SW480 (cell line): ENCODE measurements at regions not wholly inside any gene's neighbourhood (a gene's known extent, or its start where the extent isn't known, plus 50 kb on each side); places are given as distances from the start of the nearest gene placed in this dataset.
"Not testable (repeated sequence)": the region's sequence is repeated elsewhere in the genome, so short reads cannot be mapped to it uniquely, and the experiment has no call there.

Source experiments
- DNase-seq: peaks from one replicate; pipeline ENCODE4 v3.0.0-alpha.2; 2016; ENCODE audit warnings: low spot score

DNA sequence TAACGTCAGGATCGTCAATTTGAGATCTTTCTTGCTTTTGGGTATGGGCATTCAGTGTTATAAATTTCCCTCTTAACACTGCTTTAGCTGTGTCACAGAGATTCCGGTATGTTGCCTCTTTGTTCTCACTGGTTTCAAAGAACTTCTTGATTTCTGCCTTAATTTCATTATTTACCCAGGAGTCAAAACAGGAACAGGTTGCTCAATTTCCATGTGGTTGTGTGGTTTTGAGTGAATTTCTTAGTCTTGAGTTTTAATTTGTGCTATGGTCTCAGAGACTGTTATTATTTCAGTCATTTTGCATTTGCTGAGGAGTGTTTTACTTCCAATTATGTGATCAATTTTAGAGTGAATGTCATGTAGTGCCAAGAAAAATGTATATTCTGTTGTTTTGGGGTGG is 153.1 kb downstream of the PCDH17 start:
- no peak for DNase-seq

GRCh38 chr13:57787058-57787791 is 155.7 kb downstream of the PCDH17 start:
- DNase-seq, result no peak

DNA sequence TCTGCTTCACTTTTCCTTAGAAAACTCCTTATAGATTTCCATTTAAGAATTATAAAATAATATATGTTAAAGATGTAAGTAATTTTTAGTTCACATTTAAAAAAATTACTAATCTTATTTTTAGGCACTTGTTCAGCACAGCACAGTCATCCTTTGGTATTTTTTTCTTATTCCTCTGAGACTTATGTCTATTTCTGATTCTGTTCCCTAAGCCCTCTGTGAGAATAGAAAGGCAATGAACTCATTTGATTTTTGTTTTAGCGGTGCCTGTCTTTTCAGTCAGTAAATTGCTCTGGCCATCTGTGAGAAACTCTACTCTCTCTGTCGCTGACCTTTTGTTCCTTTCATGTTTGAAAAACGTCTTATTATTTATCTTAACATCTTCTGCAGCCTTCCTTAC is 168.1 kb downstream of the PCDH17 start:
- no peak for DNase-seq

- no peak for DNase-seq
Measured at GRCh38 chr13:57813651-57814050, 182.1 kb downstream of the PCDH17 start.

DNA sequence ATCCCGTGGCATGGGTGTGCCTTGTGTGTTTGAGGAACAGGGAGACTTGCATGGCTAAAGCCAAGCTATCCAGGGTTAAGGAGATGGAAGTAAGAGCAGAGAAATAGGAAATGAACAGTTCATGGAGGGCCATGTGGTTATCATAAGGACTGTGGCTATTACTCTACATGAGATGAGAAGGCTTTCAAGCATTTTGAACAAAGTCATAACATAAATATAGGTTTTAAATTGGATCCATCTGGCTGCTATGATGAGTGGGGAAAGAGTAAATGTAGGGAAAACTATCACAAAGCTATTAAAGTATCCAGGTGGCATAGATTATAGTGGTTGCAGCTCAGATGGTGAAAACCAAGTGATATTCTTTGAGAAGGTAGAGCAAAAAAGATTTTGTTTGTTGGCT is 184.1 kb downstream of the PCDH17 start:
- DNase-seq, result no peak

DNA sequence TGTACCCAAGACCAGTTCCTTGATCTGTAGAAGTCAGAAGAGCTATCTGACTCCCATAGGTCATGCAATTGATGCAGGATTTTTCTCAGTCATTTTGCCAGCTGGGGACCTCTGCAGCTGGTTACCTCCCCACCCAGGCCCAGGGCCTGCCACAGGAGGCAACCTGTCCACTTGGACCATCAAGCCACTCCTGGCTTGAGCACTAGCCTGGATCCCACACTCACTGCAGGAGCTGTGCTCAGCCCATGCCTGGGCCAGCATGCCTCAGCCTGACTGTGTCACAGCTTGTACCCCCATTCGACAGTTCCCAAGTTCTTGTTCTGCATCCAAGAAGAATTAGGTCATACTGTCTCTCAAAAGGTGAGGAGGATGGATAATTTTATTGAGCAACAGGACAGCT is 189.4 kb downstream of the PCDH17 start:
- no peak for DNase-seq

DNA sequence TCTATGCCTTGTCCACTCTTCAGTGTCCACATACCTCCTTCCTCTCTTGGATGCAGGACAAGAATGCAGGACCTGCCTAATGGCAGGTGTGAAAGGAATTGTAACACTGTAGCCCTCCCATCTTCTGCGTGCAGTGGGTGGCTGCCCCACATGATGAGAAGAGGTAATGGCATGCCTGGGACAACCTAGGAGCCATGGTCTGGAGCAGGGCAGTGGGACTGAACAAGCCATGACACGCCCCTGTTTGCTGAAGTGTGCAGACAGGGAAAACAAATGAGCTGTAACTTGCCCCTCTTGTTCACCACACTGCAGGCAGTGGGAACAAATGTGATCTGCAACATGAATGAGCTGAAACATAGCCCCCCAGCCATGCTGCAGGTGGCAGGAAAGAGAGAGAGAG is 192.2 kb downstream of the PCDH17 start:
- DNase-seq, result no peak

DNA sequence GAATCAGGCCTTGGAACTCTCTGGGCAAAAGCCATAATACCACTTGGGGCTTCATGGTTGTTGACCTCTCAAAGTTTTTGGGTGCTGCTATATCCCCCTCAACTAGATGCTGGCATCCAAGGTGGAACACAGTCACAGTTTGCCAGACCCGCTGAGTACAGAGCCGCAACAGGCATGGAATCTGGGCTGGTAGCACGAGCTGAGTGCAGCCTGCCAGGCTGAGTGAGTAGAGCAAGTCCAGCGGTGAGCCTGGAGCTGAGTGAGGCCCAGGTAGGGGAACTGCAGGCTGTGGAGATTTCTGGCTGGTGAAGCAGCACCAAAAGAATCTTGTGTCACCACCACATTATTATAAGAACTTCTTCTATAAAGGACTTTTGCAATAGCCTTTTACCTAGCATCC is 192.6 kb downstream of the PCDH17 start:
- no peak for DNase-seq

GRCh38 chr13:57825066-57825465 is 193.5 kb downstream of the PCDH17 start:
- no peak for DNase-seq

DNA sequence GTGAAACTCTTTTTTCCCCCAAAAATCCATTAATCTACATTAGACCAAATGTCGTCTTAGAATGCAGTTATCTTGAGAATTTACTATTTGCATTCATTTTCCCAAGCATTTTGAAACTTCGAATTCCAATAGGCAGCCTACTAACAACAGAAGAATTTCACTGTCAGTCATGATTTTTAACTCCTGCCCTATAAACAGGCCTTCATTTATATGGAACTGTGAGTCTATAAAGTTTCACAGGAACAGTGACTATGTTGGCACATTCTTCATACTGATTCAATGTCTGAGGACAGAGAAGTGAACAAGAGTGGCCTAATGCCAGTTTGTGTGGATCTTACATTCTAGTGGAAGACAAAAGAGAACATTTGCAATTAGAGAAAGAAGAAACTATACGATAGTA is 198.0 kb downstream of the PCDH17 start:
- DNase-seq, result no peak

GRCh38 chr13:57832187-57832586 is 200.6 kb downstream of the PCDH17 start:
- no peak for DNase-seq

DNA sequence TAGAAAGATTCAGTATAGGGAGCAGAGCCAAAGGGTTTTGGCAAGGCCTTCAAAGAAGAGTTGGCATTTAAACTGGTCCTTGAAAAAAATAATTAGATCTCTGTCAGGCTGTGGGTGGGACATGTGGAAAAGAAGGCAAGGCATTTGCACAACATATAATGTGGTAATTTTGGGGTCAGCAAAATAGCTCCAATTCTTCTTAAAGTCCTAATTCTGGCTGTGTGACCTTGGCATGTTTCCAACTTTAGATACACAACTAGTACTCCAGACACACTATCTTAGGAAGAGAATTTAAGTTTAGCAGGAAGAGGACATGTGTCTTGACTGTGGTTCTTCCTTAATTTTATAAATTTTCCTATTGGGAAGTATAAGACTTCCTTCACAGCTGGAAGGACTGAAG is 206.3 kb downstream of the PCDH17 start:
- DNase-seq, result no peak

DNA sequence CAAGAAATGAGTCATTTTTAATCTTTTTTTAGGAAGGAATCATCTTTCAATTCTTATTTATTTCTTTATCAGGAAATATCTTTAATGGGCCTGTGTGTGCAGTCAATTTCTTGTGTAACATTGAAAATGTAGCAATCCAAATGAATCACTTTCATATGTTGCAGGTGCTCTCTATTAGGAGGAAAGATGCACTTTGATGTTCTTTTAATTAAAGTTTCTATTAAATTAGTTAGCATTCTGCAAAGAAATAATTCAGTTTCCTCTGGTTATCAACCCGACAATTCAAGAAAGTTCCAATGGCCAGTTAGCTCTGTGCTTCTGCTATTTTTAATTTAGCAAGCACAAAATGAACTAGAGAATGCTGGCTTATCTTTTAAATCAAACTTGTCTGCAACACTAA is 212.0 kb downstream of the PCDH17 start:
- no peak for DNase-seq

DNA sequence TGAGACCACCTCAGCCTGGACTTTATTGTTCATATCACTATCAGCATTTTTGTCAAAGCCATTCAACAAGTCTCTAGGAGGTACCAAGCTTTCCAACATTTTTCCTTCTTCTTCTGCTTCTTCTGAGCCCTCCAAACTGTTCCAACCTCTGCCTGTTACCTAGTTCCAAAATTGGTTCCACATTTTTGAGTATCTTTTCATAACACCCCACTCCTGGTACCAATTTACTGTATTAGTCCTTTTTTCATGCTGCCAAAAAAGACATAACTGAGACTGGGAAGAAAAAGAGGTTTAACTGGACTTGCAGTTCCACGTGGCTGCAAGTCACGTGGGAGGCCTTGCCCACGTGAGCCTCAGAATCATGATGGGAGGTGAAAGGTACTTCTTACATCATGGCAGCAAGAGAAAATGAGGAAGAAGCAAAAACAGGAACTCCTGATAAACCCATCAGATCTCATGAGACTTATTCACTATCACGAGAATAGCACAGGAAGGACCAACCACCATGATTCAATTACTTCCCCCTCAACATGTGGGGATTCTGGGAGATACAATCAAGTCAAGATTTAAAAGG is 215.1 kb downstream of the PCDH17 start:
- DNase-seq, result no peak

- no peak for DNase-seq
Measured at GRCh38 chr13:57857945-57858344, 226.4 kb downstream of the PCDH17 start.

DNA sequence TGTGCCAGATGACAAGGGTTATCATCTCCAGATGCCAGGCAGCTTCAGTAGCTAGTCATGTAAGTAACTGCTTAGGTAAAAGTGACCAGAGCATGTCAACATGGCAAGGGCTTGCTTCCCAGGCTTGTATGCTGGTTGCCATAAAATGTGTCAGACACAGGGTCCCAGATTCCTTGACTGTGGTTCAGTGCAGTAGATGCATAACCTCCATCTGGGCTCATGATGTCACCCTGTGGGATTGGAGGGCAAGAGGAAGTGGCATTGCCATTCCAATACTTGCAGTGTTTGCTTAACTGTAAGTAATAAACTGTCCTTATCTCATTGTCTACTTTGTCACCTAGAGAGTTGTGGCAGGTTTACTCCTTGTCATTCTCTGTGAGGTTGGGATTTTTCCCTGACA is 226.8 kb downstream of the PCDH17 start:
- no peak for DNase-seq

GRCh38 chr13:57862879-57863278 is 231.3 kb downstream of the PCDH17 start:
- no peak for DNase-seq

GRCh38 chr13:57865600-57866294 is 234.2 kb downstream of the PCDH17 start:
- DNase-seq, result no peak

- DNase-seq, result no peak
Measured at GRCh38 chr13:57874530-57874929, 243.0 kb downstream of the PCDH17 start.

DNA sequence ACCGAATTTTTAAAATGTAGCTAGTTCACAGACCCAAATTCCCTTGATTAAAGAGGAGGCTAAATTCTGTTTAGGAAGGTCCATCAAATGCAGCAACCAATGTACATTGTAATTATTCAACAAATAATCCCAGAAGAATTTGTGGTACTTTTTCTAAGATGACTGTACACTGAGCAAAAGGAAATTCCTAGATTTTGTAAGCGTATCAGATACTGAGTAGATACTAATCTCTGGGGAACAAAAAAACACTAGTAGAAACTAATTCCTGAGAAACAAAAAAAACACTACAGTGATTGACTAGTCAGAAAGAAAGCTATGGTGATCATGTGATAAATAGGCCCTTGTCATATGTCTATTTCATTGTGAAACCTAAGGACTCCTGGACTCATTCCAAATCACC is 246.1 kb downstream of the PCDH17 start:
- DNase-seq, result no peak

GRCh38 chr13:57878291-57878690 is 246.7 kb downstream of the PCDH17 start:
- DNase-seq, result no peak

DNA sequence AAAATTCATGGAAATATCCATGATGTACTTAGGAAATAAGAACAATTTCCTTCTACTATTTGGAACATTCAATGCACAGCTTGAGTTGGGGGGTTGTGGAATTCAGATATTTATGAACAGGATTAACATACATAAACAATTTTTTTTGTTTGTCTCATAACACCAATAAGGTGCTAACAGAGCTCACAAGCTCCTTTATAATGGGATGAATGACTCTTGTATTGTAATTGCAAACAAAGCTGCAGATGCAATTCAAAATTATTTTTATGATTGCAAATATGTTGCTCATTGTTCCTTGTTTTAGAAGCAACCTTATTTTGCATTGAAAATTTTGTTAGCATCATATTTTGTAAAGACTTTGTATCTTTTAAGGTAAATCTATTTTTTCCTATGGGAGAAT is 265.7 kb downstream of the PCDH17 start:
- DNase-seq, result no peak

DNA sequence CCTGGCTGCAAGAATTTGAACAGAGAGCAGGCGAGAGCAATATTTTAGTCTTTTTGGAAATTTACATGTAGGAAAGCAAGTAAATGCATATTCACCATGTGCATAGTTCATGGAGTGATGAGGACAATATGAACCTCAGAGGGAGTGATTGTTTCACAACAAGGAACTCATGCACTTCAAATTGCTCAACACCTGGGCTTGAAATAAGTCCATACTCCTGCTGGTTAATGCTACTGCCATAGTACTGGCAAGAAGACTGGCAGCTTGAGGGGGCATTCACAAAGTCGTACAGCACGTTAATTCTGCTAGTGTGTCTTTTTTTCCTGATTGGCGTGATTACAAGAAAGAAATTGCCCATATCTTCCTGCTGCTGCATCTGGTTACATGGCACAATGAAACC is 267.6 kb downstream of the PCDH17 start:
- DNase-seq, result no peak

DNA sequence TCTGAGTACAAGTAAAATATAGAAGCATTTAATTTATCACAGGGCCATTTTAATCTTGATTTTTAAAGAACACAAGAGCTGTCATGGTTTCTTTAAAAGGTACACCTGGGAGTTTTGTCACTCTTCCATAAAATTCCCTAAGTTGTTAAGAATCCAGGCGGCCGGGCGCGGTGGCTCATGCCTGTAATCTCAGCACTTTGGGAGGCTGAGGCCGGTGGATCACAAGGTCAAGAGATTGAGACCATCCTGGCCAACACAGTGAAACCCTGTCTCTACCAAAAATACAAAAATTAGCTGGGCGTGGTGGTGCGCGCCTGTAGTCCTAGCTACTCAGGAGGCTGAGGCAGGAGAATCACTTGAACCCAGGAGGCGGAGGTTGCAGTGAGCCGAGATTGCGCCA is 278.3 kb downstream of the PCDH17 start:
- not testable (repeated sequence) for DNase-seq
